ENCODE measurements at regions not wholly inside any gene's neighbourhood (a gene's known extent, or its start where the extent isn't known, plus 50 kb on each side); places are given as distances from the start of the nearest gene placed in this dataset.

DNA sequence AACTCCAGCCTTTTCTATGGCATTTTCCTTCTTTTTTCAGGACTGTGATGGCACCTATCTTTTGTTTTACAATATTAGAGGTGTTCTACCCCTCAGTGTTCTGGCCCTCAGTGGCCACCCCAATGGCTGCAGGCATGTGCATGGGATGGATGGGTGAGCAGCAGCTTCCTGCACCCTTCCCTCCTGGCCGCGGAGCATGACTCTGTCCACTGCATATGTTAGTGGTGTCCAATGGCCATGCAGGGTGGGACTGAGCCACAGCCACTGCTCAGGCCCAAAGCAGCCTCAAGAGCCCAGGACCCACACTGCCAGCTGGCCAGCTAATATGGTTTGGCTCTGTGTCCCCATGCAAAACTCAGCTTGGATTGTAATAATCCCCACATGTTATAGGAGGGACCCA lies 1032.3 kb upstream of the FBXO33 start:
- DNase-seq (ENCODE audit: low read depth): no peak
- H3K4me3 ChIP-seq (replicated peaks; ENCODE audit: low read depth, low read length): no peak overlapping the region
- TF ChIP-seq, protein P1, sequence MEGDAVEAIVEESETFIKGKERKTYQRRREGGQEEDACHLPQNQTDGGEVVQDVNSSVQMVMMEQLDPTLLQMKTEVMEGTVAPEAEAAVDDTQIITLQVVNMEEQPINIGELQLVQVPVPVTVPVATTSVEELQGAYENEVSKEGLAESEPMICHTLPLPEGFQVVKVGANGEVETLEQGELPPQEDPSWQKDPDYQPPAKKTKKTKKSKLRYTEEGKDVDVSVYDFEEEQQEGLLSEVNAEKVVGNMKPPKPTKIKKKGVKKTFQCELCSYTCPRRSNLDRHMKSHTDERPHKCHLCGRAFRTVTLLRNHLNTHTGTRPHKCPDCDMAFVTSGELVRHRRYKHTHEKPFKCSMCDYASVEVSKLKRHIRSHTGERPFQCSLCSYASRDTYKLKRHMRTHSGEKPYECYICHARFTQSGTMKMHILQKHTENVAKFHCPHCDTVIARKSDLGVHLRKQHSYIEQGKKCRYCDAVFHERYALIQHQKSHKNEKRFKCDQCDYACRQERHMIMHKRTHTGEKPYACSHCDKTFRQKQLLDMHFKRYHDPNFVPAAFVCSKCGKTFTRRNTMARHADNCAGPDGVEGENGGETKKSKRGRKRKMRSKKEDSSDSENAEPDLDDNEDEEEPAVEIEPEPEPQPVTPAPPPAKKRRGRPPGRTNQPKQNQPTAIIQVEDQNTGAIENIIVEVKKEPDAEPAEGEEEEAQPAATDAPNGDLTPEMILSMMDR (IDR thresholded peaks at IDR 0.05; ENCODE audit: low read length, missing control alignments): no peak

DNA sequence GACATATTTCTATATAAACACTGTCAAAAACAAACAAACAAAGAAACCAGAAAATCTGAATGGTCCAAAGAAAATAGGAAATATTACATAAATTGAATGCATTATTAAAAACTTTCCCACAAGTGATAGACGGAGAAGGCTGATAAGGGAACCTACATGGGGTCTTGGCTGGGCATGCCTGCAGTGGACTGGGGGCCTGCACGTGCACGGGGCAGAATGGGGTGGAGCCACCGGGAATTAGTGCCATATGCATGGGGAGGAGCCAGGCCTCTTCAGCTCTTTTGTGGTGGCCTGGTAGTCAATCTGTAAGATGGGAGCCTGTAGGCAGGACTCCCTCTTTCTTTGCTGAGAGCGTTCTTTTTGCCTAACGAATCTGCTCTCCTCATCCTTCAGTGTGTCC lies 1031.7 kb upstream of the FBXO33 start:
- TF ChIP-seq, protein P1 (IDR thresholded peaks at IDR 0.05; ENCODE audit: low read length, missing control alignments): no peak
- no peak overlapping the region for H3K4me3 ChIP-seq (replicated peaks; ENCODE audit: low read depth, low read length)
- no peak for DNase-seq (ENCODE audit: low read depth)

DNA sequence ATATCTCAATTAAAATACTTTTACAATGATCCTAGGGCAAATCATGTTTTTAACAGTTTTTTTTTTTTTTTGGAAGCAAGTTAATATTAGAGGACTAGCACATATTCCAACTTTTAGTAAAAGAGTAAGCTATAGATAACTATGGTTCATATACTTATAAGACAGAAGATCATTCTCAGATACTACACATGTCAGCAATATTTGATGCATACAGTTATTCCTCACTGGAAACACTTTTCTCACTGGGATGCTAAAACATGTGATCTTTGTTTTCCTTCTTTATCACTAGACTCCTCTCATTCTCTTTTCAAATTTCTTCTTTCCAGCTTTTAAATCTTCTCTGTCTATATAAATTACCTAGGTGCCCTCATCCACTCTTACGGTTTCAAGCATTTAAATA lies 1020.4 kb upstream of the FBXO33 start:
- TF ChIP-seq, protein P1 (IDR thresholded peaks at IDR 0.05; ENCODE audit: low read length, missing control alignments): no peak
- DNase-seq (ENCODE audit: low read depth): no peak

DNA sequence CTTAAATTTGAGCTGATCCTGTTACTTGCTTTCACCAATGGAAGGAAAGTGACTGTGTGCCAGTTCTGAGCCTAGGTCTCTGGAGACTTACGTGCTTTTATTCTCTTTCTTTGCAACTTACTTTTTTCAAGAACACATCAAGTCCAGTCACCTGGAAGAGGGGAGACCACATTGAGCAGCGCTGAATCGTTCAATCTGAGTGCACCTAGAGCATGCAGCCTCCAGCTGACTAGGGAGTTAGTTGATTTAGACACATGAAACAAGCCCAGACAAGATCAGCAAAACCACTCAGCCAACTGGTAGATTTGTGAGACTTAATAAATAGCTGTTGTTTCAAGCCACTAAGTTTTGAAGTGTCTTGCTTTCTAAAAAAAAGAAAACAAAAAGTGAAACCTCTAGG lies 1014.8 kb upstream of the FBXO33 start:
- DNase-seq (ENCODE audit: low read depth): no peak
- TF ChIP-seq, protein P1 (IDR thresholded peaks at IDR 0.05; ENCODE audit: low read length, missing control alignments): no peak
- no peak overlapping the region for H3K4me3 ChIP-seq (replicated peaks; ENCODE audit: low read depth, low read length)

More for the DNA sequence above, 1020.4 kb upstream of the FBXO33 start:
- no peak overlapping the region for H3K4me3 ChIP-seq (replicated peaks; ENCODE audit: low read depth, low read length)

DNA sequence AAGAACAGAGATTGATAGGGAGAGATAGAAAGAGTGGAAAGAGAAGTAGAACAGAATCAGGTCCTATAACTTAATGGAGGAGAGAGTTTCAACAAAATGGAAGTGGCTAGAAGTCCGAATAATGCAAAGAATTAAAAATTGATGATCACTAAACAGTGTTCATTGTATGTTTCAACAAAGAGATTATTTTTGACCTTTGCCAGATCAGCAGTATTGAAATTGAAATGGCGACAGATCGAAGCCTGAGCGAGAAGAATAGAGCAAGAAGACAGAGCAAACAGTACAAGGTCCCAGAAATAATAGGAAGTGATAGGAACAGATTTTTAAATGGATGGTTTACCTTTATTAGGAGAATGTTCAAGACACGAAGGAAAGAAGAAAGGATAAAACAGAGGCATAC lies 1012.8 kb upstream of the FBXO33 start:
- H3K4me3 ChIP-seq (replicated peaks; ENCODE audit: low read depth, low read length): no peak overlapping the region
- TF ChIP-seq, protein P1 (IDR thresholded peaks at IDR 0.05; ENCODE audit: low read length, missing control alignments): no peak
- DNase-seq (ENCODE audit: low read depth): no peak

DNA sequence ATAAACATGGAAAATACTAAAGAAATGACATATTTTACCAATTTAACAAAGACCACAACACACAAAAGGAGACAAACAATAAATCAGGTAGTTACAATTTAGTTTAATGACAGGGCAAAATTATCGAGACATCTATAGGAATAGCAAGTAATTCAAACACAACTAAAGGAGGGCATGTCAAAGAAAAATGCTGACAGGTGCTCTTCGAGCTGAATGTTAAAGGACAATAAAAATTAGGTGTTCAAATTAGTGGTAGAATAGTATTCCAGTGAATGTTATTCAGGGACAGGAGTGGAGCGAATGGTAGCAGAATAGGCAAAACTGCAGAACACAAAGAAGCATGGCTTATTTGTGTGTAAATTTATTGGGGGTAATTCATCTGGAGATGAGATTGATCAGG lies 1004.3 kb upstream of the FBXO33 start:
- TF ChIP-seq, protein P1 (IDR thresholded peaks at IDR 0.05; ENCODE audit: low read length, missing control alignments): no peak
- no peak overlapping the region for H3K4me3 ChIP-seq (replicated peaks; ENCODE audit: low read depth, low read length)
- DNase-seq (ENCODE audit: low read depth): no peak

DNA sequence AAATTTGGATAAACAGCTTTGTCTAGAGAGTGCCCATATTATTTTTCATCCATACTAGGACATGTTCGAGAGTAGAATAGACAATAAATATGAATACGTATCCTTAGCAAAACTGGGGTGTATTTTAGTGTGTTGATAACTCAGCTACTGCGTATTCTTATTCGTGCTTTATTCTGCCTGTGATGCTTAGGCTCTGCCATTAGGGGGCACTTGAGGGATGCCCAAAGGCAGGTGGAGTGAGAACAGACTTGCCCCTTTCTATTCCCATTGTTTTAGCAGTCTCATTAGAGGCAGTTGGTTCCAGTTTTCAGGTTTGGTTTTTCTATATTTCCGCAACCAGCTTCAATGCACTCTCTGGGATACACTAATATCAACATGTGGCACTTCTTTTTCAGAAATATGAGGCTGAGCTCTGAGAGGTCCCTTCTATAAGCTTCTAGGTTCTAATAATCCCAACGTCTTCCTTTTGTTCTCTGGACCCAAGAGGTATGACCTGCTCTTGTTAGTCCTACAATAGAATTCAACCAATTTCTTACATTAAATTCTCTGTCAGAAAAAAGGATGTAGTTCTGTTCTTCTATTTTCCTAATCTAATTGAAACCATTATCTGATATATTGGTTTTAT lies 985.7 kb upstream of the FBXO33 start:
- DNase-seq (ENCODE audit: low read depth): peak; percentile 4
- H3K4me3 ChIP-seq (replicated peaks; ENCODE audit: low read depth, low read length): no peak overlapping the region
- TF ChIP-seq, protein P1 (IDR thresholded peaks at IDR 0.05; ENCODE audit: low read length, missing control alignments): peak; percentile 45
